ACHN (cell line): ENCODE measurements at regions not wholly inside any gene's neighbourhood (a gene's known extent, or its start where the extent isn't known, plus 50 kb on each side); places are given as distances from the start of the nearest gene placed in this dataset.
"Not testable (repeated sequence)": the region's sequence is repeated elsewhere in the genome, so short reads cannot be mapped to it uniquely, and the experiment has no call there.

ENCODE experiments used
- DNase-seq: peaks from one replicate; pipeline ENCODE4 v3.0.0-alpha.2; 2015
- in situ Hi-C: cut with HindIII; loops from 2 replicates; pipeline ENCODE4 v1.10.0; 2017; ENCODE audit warnings: low sequenced_read_pairs, low pct_ligation_motif_present, low pct_unique_long_range_greater_than_20kb

GRCh38 chr3:72042397-72043203 lies 257.7 kb upstream of the PROK2 start:
- DNase-seq, result peak; percentile 94
- in situ Hi-C loops, result no loop called here

- in situ Hi-C loops, result no loop called here
- DNase-seq, result no peak
These were observed 256.6 kb upstream of the PROK2 start for GRCh38 chr3:72041511-72041910.

GRCh38 chr3:72041076-72041475 lies 256.1 kb upstream of the PROK2 start:
- DNase-seq, result no peak
- in situ Hi-C loops, result no loop called here

- in situ Hi-C loops, result no loop called here
These were observed 254.7 kb upstream of the PROK2 start for GRCh38 chr3:72039677-72040076.

GRCh38 chr3:72036899-72037298 lies 252.0 kb upstream of the PROK2 start:
- in situ Hi-C loops, result no loop called here

More at GRCh38 chr3:72039677-72040076, 254.7 kb upstream of the PROK2 start:
- DNase-seq, result no peak

GRCh38 chr3:72035606-72036005 lies 250.7 kb upstream of the PROK2 start:
- in situ Hi-C loops, result no loop called here
- DNase-seq, result no peak

More at GRCh38 chr3:72036899-72037298, 252.0 kb upstream of the PROK2 start:
- no peak for DNase-seq

- no peak for DNase-seq
- in situ Hi-C loops, result no loop called here
These were observed 250.0 kb upstream of the PROK2 start for GRCh38 chr3:72034986-72035385.

GRCh38 chr3:72033666-72034428 lies 248.9 kb upstream of the PROK2 start:
- DNase-seq, result no peak
- in situ Hi-C loops, result no loop called here

GRCh38 chr3:72032441-72033135 lies 247.6 kb upstream of the PROK2 start:
- no peak for DNase-seq
- in situ Hi-C loops, result no loop called here

- DNase-seq, result no peak
- in situ Hi-C loops, result no loop called here
These were observed 246.6 kb upstream of the PROK2 start for GRCh38 chr3:72031581-72031980.

- in situ Hi-C loops, DNase-seq: not testable (repeated sequence)
These were observed 245.3 kb upstream of the PROK2 start for GRCh38 chr3:72030296-72030695.

GRCh38 chr3:72028726-72029125 lies 243.8 kb upstream of the PROK2 start:
- in situ Hi-C loops, DNase-seq: not testable (repeated sequence)

GRCh38 chr3:72028307-72028706 lies 243.4 kb upstream of the PROK2 start:
- DNase-seq, in situ Hi-C loops: not testable (repeated sequence)

- DNase-seq, in situ Hi-C loops: not testable (repeated sequence)
These were observed 242.8 kb upstream of the PROK2 start for GRCh38 chr3:72027728-72028127.

GRCh38 chr3:72022027-72022426 lies 237.1 kb upstream of the PROK2 start:
- no peak for DNase-seq
- in situ Hi-C loops, result no loop called here

- DNase-seq, result no peak
- in situ Hi-C loops, result no loop called here
These were observed 236.6 kb upstream of the PROK2 start for GRCh38 chr3:72021531-72021930.

GRCh38 chr3:72018343-72018984 lies 233.5 kb upstream of the PROK2 start:
- peak; percentile 5 for DNase-seq
- in situ Hi-C loops, result no loop called here

GRCh38 chr3:72017935-72018334 lies 233.0 kb upstream of the PROK2 start:
- in situ Hi-C loops, result no loop called here
- DNase-seq, result no peak

- in situ Hi-C loops, result no loop called here
- DNase-seq, result no peak
These were observed 232.4 kb upstream of the PROK2 start for GRCh38 chr3:72017311-72017710.
